ENCODE measurements at regions not wholly inside any gene's neighbourhood (a gene's known extent, or its start where the extent isn't known, plus 50 kb on each side); places are given as distances from the start of the nearest gene placed in this dataset.
"Not testable (repeated sequence)": the region's sequence is repeated elsewhere in the genome, so short reads cannot be mapped to it uniquely, and the experiment has no call there.

- DNase-seq: no peak
- TF ChIP-seq POLR2AphosphoS5 (IDR thresholded peaks at IDR 0.05) (no peak), POLR2A (IDR thresholded peaks at IDR 0.05) (no peak), CTCF (IDR thresholded peaks at IDR 0.05 in 8 of 11, conservative IDR thresholded peaks at IDR 0.05 in 3 of 11) (no peak)
- Histone ChIP-seq H3K9me3 (peaks cover 0 to 10% (median 0%) of the 10 kb centered on the region in 8 donors), H3K36me3 (no peaks in the 10 kb centered on the region), H3K4me1 (no peaks in the 10 kb centered on the region), H3K27me3 (replicated peaks in 1 of 7) (no peaks in the 10 kb centered on the region), H3K4me3 (no peak overlapping the region), H3K27ac (no peak overlapping the region)
- intact Hi-C loops (cut with DNase I; ENCODE audit: low total_unique reads): no loop called here
Measured at GRCh38 chr1:191519519-191519918, 638.7 kb upstream of the RGS18 start.

- DNase-seq: no peak
- intact Hi-C loops (cut with DNase I; ENCODE audit: low total_unique reads): no loop called here
- Histone ChIP-seq H3K27ac (no peak overlapping the region), H3K27me3 (replicated peaks in 1 of 7) (no peaks in the 10 kb centered on the region), H3K4me1 (no peaks in the 10 kb centered on the region), H3K4me3 (no peak overlapping the region), H3K36me3 (no peaks in the 10 kb centered on the region), H3K9me3 (peaks cover 0 to 12% (median 0%) of the 10 kb centered on the region in 8 donors)
- TF ChIP-seq POLR2AphosphoS5 (IDR thresholded peaks at IDR 0.05) (no peak), POLR2A (IDR thresholded peaks at IDR 0.05) (no peak), CTCF (IDR thresholded peaks at IDR 0.05 in 8 of 11, conservative IDR thresholded peaks at IDR 0.05 in 3 of 11) (no peak)
- WGBS, 5 donors: 76 to 94% (median 89%) methylated on average over 3 of the region's 3 CpGs
Measured at GRCh38 chr1:191520345-191520744, 637.9 kb upstream of the RGS18 start.

GRCh38 chr1:191525944-191526343 lies 632.3 kb upstream of the RGS18 start:
- H3K9me3 ChIP-seq: peaks cover 0 to 12% (median 0%) of the 10 kb centered on the region in 8 donors
- H3K4me3 ChIP-seq; H3K4me1 ChIP-seq; DNase-seq; intact Hi-C loops (cut with DNase I; ENCODE audit: low total_unique reads); H3K27me3 ChIP-seq (replicated peaks in 1 of 7); H3K36me3 ChIP-seq; H3K27ac ChIP-seq: not testable (repeated sequence)
- WGBS, 5 donors: 88 to 97% (median 91%) methylated on average over 5 of the region's 5 CpGs

GRCh38 chr1:191528275-191528674 lies 630.0 kb upstream of the RGS18 start:
- Histone ChIP-seq H3K27me3 (replicated peaks in 1 of 7) (no peaks in the 10 kb centered on the region), H3K4me1 (no peaks in the 10 kb centered on the region), H3K36me3 (no peaks in the 10 kb centered on the region), H3K27ac (no peak overlapping the region), H3K4me3 (no peak overlapping the region), H3K9me3 (peaks cover 0 to 8% (median 0%) of the 10 kb centered on the region in 8 donors)
- no peak for DNase-seq
- intact Hi-C loops (cut with DNase I; ENCODE audit: low total_unique reads): no loop called here
- WGBS, 5 donors: 71 to 91% (median 80%) methylated on average over 6 of the region's 6 CpGs
- TF ChIP-seq POLR2AphosphoS5 (IDR thresholded peaks at IDR 0.05) (no peak), CTCF (IDR thresholded peaks at IDR 0.05 in 8 of 11, conservative IDR thresholded peaks at IDR 0.05 in 3 of 11) (no peak), POLR2A (IDR thresholded peaks at IDR 0.05) (no peak)

GRCh38 chr1:191530928-191531327 lies 627.3 kb upstream of the RGS18 start:
- intact Hi-C loops (cut with DNase I; ENCODE audit: low total_unique reads): no loop called here
- DNase-seq: no peak
- Histone ChIP-seq H3K4me1 (no peaks in the 10 kb centered on the region), H3K9me3 (peaks cover 0 to 7% (median 0%) of the 10 kb centered on the region in 8 donors), H3K27ac (no peak overlapping the region), H3K36me3 (no peaks in the 10 kb centered on the region), H3K4me3 (no peak overlapping the region), H3K27me3 (replicated peaks in 1 of 7) (no peaks in the 10 kb centered on the region)
- TF ChIP-seq CTCF (IDR thresholded peaks at IDR 0.05 in 8 of 11, conservative IDR thresholded peaks at IDR 0.05 in 3 of 11): no peak
